Activated naive CD8-positive, alpha-beta T cell (primary cell): ENCODE measurements at regions not wholly inside any gene's neighbourhood (a gene's known extent, or its start where the extent isn't known, plus 50 kb on each side); places are given as distances from the start of the nearest gene placed in this dataset.
"Not testable (repeated sequence)": the region's sequence is repeated elsewhere in the genome, so short reads cannot be mapped to it uniquely, and the experiment has no call there.

Experiments used
- H3K27ac Mint-ChIP-seq: one replicate; pipeline ENCODE4 v1.8.0; 2021; ENCODE audit warnings: mixed read lengths
- H3K27me3 Mint-ChIP-seq: one replicate; pipeline ENCODE4 v1.8.0; 2021; ENCODE audit warnings: mixed read lengths
- H3K36me3 Mint-ChIP-seq: one replicate; pipeline ENCODE4 v1.8.0; 2021; ENCODE audit warnings: mixed read lengths
- H3K4me1 Mint-ChIP-seq: one replicate; pipeline ENCODE4 v1.8.0; 2021; ENCODE audit warnings: low read depth, mixed read lengths
- H3K4me3 Mint-ChIP-seq: one replicate; pipeline ENCODE4 v1.8.0; 2021; ENCODE audit warnings: mild to moderate bottlenecking, mixed read lengths
- H3K9me3 Mint-ChIP-seq: one replicate; pipeline ENCODE4 v1.8.0; 2021; ENCODE audit warnings: low read depth, mixed read lengths

DNA sequence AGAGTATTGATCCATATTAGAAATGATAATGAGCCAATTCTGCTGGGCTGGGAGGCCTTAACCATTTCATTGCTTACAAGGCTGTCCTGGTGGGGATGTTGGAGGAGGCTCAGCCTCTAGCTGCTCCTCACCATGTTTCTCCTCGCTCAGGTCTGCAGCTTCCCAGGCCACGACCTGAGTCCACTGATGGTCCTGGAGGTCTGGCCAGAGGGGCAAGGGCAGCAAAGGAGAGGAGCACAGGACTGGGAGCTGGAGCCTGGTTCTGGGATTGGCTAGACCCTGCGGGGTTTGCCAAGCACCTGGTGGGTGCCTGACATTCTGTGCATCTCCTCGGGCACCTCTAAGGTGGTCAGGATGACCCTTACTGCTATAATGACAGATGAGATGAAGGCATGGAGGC, 92.6 kb downstream of the KIF26A start:
- Mint-ChIP-seq H3K36me3 (peaks cover 3% of the 10 kb centered on the region), H3K4me1 (peaks cover 10% of the 10 kb centered on the region), H3K9me3 (no peaks in the 10 kb centered on the region), H3K27ac (no peak overlapping the region), H3K27me3 (no peaks in the 10 kb centered on the region), H3K4me3 (no peak overlapping the region)

DNA sequence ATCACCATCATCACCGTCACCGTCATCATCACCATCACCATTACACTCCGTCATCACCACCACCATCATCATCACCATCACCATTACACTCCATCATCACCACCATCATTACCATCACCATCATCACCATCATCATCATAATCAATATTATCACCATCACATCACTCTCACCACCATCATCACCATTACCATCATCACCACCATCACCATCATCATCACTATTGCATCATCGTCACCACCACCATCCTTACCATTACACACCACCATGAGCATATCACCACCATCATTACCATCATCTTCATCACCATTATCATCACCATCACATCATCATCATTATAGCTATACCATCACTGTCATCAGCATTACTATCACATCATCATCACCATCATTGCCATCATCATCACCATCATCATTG, 93.7 kb downstream of the KIF26A start:
- Mint-ChIP-seq H3K4me3 (no peak overlapping the region), H3K9me3 (no peaks in the 10 kb centered on the region), H3K27ac (no peak overlapping the region), H3K27me3 (no peaks in the 10 kb centered on the region), H3K4me1 (peaks cover 6% of the 10 kb centered on the region), H3K36me3 (peaks cover 3% of the 10 kb centered on the region)

DNA sequence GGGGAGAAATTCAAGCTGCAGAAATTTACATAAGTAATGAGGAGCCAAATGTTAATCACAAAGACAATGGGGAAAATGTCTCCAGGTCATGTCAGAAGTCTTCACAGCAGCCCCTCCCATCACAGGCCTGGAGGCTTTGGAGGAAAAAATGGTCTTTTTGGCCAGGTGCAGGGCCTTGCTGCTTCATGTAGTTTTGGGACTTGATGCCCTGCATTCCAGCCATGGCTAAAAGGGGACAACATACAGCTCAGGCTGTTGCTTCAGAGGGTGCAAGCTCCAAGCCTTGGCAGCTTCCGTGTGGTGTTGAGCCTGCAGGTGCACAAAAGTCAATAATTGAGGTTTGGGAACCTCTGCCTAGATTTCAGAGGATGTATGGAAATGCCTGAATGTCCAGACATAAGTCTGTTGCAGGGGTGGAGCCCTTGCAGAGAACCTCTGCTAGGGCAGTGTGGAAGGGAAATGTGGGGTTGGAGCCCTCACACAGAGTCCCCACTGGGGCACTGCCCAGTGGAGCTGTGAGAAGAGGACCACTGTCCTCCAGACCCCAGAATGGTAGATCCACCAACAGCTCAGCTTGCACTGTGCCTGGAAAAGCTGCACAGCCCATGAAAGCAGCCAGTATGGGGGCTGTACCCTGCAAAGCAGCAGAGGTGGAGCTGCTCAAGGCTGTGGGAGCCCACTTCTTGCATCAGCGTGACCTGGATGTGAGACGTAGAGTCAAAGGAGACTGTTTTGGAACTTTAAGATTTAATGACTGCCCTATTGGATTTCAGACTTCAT, 95.8 kb downstream of the KIF26A start:
- H3K9me3 Mint-ChIP-seq, H3K4me3 Mint-ChIP-seq, H3K27me3 Mint-ChIP-seq, H3K4me1 Mint-ChIP-seq, H3K27ac Mint-ChIP-seq, H3K36me3 Mint-ChIP-seq: not testable (repeated sequence)

DNA sequence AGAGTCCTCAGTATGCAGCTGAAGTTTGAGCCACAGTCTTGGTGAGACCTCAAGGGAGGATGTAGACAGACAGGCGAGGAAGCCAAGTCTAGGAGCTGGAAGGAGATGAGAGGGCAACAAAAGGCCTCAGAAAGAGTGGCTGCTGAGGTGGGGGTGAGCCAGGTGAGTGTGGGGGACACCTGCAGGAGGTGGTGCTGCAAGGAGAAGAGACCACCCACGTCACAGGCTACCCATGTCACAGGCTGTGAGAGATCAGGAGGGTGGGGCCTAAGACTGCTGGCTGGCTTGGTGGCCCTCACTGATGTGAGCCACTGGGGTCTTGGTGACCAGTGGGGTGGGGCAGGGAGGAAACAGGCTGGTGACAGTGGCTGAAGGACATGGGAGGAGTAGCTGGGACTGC, 97.3 kb downstream of the KIF26A start:
- Mint-ChIP-seq H3K4me1 (no peaks in the 10 kb centered on the region), H3K36me3 (peaks cover 3% of the 10 kb centered on the region), H3K27me3 (peaks cover 4% of the 10 kb centered on the region), H3K27ac (no peak overlapping the region), H3K9me3 (no peaks in the 10 kb centered on the region), H3K4me3 (no peak overlapping the region)

DNA sequence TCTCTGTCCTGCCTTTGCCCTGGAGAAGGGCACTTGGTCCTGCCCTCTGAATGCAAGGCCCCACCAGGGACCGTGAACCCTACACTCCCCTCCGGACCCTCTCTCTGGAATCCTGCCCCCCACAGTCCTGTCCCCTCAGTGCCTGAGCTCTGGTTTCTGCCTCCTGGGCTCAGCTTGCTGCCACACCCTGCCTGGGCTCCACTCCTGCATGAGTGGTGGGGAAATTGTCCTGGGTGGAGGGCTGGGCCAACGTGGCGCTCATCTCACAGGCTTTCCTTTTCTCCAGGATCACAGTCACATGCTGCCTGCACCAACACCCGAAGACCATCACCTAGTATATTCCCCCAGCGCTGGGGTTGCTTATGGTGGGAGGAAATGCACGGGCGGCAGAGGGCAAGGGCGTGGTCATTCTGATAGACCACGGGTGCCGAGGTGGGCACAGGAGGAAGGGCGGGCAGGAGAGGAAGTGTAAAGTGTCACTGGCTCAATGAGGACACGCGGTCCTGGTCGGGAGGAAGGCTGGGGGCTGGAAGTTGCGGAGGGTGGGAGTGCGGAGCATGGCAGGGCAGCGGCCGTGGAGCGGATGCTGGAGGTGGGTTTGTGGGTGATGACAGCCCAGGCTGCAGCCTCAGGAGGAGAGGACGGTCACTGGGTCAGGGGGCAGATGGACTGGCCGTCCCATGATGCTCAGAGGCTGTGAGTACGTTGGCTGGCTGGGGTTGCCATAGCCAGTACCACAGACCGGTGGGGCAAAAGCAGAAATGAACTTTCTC, 99.5 kb downstream of the KIF26A start:
- H3K4me3 Mint-ChIP-seq, result no peak overlapping the region
- no peaks in the 10 kb centered on the region for H3K4me1 Mint-ChIP-seq
- H3K9me3 Mint-ChIP-seq, result no peaks in the 10 kb centered on the region
- H3K36me3 Mint-ChIP-seq, result peaks cover 3% of the 10 kb centered on the region
- peaks cover 5% of the 10 kb centered on the region for H3K27me3 Mint-ChIP-seq
- H3K27ac Mint-ChIP-seq, result no peak overlapping the region

DNA sequence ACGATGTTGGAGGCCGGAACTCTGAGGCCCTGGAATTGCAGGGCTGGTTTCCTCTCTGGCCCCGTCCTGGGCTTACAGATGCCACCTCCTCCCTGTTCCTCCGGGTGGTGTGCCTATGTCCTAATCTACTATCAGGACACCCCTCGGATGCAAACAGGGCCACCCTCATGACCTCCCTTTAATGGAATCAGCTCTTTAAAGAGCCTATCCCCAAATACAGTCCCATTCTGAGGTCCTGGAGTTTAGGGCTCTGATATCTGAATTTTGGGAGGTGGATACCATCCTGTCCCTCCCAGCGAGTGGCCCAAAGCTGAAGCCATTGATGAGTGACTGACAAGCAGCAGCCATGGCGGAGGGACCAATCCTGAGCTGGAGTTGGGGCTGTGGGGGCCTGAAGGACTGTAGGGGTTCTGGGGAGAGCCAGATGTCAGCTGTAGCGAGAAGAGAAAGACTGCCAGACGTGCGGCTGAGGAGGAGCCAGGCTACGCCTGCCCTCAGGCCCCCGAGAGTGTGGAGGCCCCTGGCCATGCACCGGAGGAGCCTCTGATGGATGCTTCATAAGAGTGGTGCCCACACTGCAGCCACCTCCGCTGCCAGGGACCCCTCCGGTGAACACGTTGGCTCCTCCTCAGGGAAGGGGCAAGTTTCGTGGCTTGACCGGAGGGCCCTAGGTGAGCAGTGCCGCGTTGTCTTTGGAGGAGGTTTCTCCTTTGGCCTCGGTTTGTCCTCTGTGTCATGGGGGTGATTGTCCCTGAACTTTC, 100.2 kb downstream of the KIF26A start:
- no peaks in the 10 kb centered on the region for H3K9me3 Mint-ChIP-seq
- H3K27ac Mint-ChIP-seq, result no peak overlapping the region
- peaks cover 2% of the 10 kb centered on the region for H3K36me3 Mint-ChIP-seq
- peaks cover 5% of the 10 kb centered on the region for H3K27me3 Mint-ChIP-seq
- no peaks in the 10 kb centered on the region for H3K4me1 Mint-ChIP-seq
- H3K4me3 Mint-ChIP-seq, result no peak overlapping the region

DNA sequence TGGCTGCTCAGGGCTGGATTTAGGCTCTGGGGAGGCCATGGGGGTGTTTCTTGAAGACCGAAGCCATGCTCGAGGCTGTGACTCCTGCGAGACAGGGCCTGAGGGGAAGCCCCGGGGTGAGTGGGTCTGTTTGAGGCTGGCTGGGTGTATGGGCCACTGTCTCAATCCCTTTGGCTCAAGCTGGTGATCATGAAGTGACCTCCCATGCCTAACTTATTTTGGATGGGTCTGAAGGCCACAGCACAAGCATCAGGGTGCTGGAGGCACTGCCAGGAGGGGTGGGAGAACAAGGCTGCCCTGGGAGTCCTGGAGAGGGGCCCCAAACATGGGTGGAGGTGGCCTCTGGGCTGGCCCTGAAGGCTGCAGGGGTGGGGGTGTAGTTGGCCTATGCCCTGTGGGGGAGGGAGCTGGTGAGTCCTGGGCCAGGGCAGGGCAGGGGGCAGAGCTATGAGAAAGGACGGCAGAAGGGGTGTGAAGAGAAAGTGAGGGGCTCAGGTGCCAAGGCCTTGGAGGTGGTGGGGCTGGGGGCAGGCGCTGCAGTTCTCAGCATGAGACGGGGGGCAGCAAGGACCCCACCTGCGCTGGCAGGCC, 100.9 kb downstream of the KIF26A start:
- no peak overlapping the region for H3K27ac Mint-ChIP-seq
- no peak overlapping the region for H3K4me3 Mint-ChIP-seq
- peaks cover 5% of the 10 kb centered on the region for H3K27me3 Mint-ChIP-seq
- no peaks in the 10 kb centered on the region for H3K4me1 Mint-ChIP-seq
- H3K9me3 Mint-ChIP-seq, result no peaks in the 10 kb centered on the region
- no peaks in the 10 kb centered on the region for H3K36me3 Mint-ChIP-seq

DNA sequence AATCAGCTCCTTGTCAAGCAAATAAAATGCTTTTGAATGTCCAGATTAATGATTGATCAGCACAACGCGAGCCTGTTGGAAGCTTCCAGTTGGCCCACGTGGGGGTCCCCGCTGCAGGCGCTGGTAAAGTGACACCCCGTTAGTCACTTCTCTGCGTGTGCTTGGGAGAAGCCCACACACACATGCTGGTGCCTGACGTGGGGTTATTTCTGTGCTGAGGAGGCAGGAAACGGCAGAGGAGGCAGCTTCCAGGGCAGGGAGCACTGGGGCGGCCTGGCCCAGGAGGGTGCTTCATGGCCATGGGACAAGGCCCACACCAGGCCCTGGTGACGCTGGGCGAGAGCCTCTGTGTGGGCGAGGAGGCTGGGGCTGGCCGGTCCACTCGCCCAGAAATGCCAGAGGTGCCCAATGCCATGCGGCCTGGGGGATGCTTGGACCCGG, 101.5 kb downstream of the KIF26A start:
- H3K9me3 Mint-ChIP-seq, result no peaks in the 10 kb centered on the region
- no peak overlapping the region for H3K27ac Mint-ChIP-seq
- H3K4me3 Mint-ChIP-seq, result no peak overlapping the region
- no peaks in the 10 kb centered on the region for H3K36me3 Mint-ChIP-seq
- peaks cover 5% of the 10 kb centered on the region for H3K27me3 Mint-ChIP-seq
- no peaks in the 10 kb centered on the region for H3K4me1 Mint-ChIP-seq

DNA sequence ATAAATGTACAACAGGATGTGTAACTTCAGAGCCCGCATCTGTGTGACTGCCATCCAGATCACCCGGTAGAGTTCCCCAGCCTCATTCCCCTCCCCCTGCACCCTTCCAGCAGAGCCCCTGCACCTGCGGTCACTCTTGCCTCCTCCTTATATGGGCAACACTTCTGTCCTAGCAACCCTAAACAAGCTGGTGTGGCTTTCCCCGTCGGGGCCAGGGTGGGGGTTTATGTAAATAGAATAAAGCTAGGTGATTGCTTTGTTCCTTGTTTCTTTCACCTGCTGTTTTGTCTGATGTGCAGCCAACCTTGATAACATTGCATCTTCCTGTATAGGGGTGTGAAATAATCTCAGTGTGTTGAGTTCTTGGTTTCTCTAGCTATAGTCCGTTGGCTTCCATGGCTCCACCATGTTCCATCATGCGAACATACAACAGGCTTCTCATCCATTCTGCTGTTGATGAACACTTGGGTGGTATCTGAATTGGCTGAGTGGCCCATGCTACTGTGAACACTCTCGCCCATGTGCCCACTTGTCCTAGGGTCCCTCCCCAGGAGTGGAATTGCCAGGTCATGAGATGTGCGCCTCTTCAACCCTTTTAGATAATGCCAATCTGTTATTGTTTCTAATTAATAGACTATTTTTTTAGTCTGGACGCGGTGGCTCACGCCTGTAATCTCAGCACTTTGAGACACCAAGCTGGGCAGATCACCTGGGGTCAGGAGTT, 102.2 kb downstream of the KIF26A start:
- no peaks in the 10 kb centered on the region for H3K36me3 Mint-ChIP-seq
- H3K27ac Mint-ChIP-seq, result no peak overlapping the region
- no peaks in the 10 kb centered on the region for H3K9me3 Mint-ChIP-seq
- H3K4me1 Mint-ChIP-seq, result no peaks in the 10 kb centered on the region
- no peak overlapping the region for H3K4me3 Mint-ChIP-seq
- peaks cover 5% of the 10 kb centered on the region for H3K27me3 Mint-ChIP-seq

DNA sequence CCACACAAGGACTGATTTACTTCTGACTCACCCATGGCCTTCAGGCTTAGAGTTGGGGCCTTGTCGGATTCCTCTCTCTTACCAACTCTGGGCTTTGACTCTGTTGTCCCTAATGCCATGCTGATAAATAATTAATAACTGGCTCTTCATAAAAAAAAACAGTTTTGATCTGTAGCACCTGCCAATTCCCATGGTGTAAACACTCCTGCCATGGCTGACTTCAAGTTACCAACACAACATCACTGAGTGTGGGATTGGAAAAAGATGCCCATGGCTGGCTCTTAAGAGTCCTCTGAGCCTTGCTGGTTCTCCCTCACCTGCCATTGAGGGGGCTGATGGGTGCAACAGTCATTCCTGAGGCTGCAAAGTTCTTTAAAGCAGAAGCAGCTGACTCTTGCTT, 104.8 kb downstream of the KIF26A start:
- Mint-ChIP-seq H3K27me3 (peaks cover 5% of the 10 kb centered on the region), H3K36me3 (no peaks in the 10 kb centered on the region), H3K4me1 (no peaks in the 10 kb centered on the region), H3K27ac (no peak overlapping the region), H3K4me3 (no peak overlapping the region), H3K9me3 (no peaks in the 10 kb centered on the region)

DNA sequence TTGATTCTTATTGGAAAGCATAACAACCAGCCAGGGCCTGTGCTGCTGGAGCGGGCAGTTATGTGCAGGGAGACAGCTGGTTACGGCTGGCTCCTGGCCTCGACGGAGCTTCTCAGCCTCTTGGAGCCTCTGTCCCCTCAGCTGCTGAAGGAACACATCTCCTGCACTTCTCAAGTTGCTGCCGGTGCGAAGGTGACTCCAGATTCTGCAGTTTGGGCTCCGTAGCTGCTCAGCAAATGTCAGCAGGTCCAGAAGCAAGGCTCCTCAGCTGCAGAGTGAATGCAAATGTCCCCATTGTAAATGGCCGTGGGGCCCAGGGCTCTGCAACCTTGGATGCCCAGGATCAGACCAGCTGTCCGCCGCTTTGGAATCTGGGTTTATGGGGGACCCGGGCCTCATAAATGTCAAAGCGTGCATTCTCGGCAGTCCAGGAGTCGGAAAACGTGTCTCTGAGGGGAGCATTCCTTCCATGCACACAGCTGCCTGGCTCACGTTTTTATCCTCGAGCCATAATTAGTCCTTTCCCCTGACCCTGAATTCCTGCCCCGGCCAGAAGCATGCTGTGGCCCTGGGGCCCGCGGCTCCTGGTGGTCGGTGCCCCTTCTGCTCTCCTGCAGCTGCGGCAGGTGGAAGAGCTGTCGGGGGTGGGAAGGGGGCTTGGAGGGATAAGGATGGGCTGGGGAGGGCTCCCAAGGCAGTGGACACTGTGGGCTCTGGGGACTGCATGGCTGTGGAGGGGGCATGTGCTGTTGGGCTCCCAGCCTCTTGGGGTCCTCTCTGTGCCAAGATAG, 106.0 kb downstream of the KIF26A start:
- no peaks in the 10 kb centered on the region for H3K9me3 Mint-ChIP-seq
- H3K4me1 Mint-ChIP-seq, result no peaks in the 10 kb centered on the region
- peaks cover 5% of the 10 kb centered on the region for H3K27me3 Mint-ChIP-seq
- no peak overlapping the region for H3K27ac Mint-ChIP-seq
- H3K4me3 Mint-ChIP-seq, result no peak overlapping the region
- no peaks in the 10 kb centered on the region for H3K36me3 Mint-ChIP-seq

DNA sequence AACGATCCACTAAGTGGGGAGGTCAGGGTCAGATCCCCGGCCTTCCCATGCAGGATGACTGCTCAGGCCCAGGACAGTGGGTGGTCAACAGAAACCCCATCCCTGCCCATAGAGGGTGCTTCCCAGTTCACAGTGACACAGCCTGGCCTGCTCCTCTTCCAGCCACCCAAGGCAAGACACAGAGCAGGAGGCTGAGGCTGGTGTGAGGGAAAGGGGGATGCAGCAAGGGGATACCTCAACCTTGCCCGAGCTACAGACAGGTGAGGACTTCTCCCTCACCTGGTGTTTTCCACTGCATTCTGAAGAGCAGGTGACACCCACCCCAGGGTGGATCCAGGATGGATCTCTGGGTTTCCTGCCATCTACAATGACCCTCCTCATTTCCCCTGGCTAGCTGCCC, 106.7 kb downstream of the KIF26A start:
- H3K4me1 Mint-ChIP-seq, result no peaks in the 10 kb centered on the region
- H3K4me3 Mint-ChIP-seq, result no peak overlapping the region
- peaks cover 5% of the 10 kb centered on the region for H3K27me3 Mint-ChIP-seq
- no peaks in the 10 kb centered on the region for H3K36me3 Mint-ChIP-seq
- no peaks in the 10 kb centered on the region for H3K9me3 Mint-ChIP-seq
- H3K27ac Mint-ChIP-seq, result no peak overlapping the region

DNA sequence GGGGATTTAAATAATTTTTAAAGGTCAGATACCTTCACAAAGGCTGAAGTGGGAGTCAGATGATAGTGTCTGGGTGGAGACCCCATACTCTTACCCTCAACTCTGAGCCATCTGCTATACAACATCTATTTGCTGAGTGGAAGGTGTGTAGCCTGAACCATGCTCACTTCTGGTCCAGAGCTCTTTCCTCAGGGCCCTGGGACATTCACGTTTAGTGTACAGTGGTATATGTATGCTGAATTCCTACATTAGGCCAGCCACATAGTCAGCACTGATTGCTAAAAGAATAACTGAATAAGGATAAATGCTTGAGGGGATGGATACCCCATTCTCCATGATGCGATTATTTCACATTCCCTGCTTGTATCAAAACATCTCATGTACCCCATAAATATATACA, 107.3 kb downstream of the KIF26A start:
- no peak overlapping the region for H3K4me3 Mint-ChIP-seq
- no peak overlapping the region for H3K27ac Mint-ChIP-seq
- H3K27me3 Mint-ChIP-seq, result peaks cover 1% of the 10 kb centered on the region
- no peaks in the 10 kb centered on the region for H3K4me1 Mint-ChIP-seq
- no peaks in the 10 kb centered on the region for H3K36me3 Mint-ChIP-seq
- no peaks in the 10 kb centered on the region for H3K9me3 Mint-ChIP-seq
